EH (cell line): ENCODE measurements at regions not wholly inside any gene's neighbourhood (a gene's known extent, or its start where the extent isn't known, plus 50 kb on each side); places are given as distances from the start of the nearest gene placed in this dataset.
"Not testable (repeated sequence)": the region's sequence is repeated elsewhere in the genome, so short reads cannot be mapped to it uniquely, and the experiment has no call there.

ENCODE experiments used
- DNase-seq: peaks from one replicate; pipeline ENCODE4 v3.0.0-alpha.2; 2015; ENCODE audit warnings: low read depth

DNA sequence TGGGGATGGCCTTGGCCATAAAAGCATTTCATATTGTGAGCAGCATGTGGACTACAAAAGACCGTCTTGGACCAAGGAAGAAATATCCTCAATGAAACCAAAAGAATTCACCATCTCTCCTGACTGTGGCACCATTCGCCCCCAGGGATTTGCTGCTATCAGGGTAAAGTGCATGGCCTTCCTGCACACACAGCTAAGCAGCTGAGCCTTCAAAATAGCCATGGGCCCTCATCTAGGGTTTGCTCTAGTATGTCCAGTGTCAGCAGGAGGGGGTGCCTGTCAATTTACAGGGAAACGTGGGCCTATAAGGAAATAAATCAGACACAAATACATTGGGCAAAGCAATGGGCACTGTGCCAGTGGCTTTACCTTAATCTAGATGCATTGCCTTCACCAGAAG is 296.6 kb upstream of the NBPF12 start:
- not testable (repeated sequence) for DNase-seq

DNA sequence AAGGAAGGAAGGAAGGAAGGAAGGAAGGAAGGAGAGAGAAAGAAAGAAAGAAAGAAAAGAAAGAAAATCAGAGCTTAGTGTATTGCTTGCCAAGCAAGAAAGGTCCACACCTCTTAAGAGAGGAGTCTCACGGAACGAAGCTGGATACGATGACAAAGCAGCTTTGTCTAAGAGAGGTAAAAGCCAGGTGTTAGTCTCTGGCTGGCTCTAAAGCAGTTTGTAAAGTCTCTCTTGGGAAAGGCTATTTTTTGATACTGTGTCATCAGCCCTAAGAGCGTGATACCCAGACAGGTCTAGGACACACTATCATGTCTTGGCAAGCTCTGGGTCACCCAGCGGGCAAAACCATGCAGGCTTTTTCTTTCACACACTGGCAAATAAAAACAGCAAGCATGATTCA is 297.5 kb upstream of the NBPF12 start:
- not testable (repeated sequence) for DNase-seq

DNA sequence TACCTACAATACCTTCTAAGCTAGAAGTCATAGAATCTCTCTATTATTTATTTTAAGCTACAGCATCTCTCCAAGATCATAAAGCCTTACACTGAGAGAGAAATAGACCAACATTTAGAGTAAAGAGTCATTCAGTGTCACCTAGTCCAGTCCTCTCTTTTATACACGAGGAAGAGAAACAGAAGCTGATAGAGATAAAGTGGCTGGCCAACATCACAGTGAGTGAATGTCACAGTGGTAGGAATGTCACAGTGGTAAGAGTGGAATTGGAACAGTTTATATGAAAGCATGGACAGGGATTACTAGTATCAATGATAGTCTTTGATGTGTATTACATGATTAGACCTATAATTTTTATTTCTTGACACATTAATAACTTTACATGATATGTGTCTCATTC is 307.8 kb upstream of the NBPF12 start:
- DNase-seq = not testable (repeated sequence)

DNA sequence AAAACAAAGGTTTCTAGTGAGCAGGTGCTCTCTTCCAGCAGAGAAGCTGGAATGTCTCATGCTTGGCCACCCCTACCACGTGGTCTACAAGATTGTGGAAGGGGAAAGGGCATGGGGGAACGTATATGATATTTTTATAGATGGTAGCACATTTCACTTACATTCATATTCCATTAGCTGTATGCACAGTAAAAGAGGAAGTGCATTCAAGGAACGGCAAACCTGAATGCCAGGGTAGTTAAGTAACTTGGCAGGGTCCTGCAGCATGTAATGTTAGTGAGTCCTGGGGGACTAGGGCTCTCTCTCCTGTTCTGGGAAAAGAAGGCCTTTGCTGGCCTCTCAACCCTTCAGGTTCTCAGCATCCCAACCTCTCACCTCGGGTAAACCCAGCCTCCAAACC is 319.5 kb upstream of the NBPF12 start:
- not testable (repeated sequence) for DNase-seq

- DNase-seq = not testable (repeated sequence)
These were observed 333.4 kb upstream of the NBPF12 start for GRCh38 chr1:146604681-146605080.

- DNase-seq = not testable (repeated sequence)
These were observed 337.3 kb upstream of the NBPF12 start for GRCh38 chr1:146600720-146601307.

- DNase-seq = not testable (repeated sequence)
These were observed 338.2 kb upstream of the NBPF12 start for GRCh38 chr1:146599906-146600305.

GRCh38 chr1:146581229-146581628 is 352.4 kb upstream of the NOTCH2NLA start:
- DNase-seq = not testable (repeated sequence)

GRCh38 chr1:146567541-146567940 is 338.7 kb upstream of the NOTCH2NLA start:
- not testable (repeated sequence) for DNase-seq

GRCh38 chr1:146558032-146558431 is 329.2 kb upstream of the NOTCH2NLA start:
- DNase-seq = not testable (repeated sequence)

- DNase-seq = not testable (repeated sequence)
These were observed 327.6 kb upstream of the NOTCH2NLA start for GRCh38 chr1:146556405-146556804.

DNA sequence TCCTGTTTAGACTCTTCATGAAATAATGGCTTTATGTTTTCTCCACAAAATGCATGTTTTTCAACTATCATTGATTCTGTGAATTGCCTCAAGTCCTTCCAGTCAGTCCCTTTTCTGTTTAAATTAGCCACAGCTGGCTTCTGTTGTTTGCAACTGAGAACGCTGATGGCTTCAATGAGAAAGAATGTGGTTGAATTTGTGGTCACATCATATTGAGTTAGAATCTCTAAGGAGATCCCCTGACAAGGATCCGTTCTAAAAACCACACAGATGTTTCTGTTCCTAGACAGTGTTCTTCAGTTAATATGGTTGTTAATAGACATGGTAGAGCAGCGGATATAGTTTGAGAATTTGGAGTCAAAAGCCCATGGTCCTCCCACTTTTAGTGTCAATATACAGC is 323.6 kb upstream of the NOTCH2NLA start:
- not testable (repeated sequence) for DNase-seq

DNA sequence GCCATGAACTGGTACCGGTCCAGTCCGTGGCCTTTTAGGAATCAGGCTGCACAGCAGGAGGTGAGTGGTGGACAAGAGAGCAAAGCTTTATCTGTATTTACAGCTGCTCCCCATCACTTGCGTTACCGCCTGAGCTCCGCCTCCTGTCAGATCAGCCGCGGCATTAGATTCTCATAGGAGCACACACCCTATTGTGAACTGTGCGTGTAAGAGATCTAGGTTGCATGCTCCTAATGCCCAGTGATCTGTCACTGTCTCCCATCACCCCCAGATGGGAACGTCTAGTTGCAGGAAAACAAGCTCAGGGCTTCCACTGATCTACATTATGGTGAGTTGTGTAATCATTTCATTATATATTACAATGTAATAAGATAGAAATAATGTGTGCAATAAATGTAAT is 319.9 kb upstream of the NOTCH2NLA start:
- not testable (repeated sequence) for DNase-seq

DNA sequence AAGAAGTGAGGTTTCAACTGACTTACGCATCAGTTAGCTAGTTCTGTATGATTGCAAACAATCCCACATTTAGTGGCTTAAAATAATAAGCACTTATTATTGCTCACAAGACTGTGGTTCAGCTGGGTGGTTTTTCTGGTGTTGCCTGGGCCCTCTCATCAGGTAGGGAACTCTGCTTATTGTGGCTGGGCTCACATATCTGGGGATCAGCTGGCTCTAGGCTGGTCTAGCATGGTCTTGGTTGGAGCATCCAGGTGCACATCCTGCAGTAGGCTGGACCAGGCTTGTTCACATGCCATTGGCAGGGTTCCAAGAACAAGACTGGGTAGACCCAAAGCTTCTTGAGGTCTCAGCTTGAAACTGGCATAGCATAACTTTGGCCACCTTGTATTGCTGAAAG is 317.4 kb upstream of the NOTCH2NLA start:
- not testable (repeated sequence) for DNase-seq

DNA sequence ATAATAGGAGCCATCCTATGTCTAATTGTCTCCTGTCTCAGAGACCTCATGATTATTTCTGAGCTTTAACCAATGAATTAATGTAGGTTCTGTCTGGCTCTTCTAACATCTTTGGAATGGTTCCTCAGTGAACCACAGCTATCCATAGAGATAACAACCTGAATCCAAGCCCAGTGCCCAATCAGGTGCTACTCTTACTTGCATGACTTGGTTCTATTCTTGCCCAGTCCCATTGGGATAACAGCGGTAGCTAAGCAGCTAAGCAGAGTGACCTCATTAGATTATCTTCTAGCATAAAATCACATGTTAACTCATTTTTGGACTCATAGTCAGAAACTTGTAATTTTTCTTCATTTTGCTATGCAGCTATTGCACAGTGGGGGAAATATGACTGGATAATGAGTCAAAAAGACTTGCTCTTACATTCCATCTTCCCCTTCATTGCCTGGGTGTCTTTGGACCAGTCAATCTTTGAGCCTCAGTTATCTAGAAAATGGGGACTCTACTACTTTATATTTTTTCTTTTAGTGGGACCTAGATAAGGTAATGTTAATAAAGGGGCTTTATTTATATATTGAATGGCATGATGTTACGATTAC is 309.1 kb upstream of the NOTCH2NLA start:
- DNase-seq = not testable (repeated sequence)

- DNase-seq = not testable (repeated sequence)
These were observed 307.2 kb upstream of the NOTCH2NLA start for GRCh38 chr1:146536028-146536427.

DNA sequence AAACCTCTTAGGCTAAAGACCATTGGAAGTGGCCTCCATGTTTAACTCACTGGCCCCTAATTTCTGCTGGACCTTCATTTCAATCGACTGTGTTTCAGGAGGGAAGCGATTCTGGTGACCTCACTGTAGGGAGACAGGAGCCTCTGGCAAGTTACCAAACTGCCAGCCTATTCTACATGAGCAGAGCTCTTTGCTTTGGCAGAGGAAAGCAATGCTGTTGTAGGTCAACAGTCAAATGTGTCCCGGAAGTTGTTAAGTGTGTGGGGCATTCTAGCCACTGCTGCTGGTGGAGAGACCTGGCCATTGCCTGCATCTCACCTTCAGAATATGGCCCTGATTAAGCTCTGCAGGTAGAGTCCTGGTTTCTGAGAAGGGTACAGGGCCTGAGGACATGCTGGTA is 306.8 kb upstream of the NOTCH2NLA start:
- DNase-seq = not testable (repeated sequence)

GRCh38 chr1:146530958-146531357 is 302.1 kb upstream of the NOTCH2NLA start:
- not testable (repeated sequence) for DNase-seq

GRCh38 chr1:146522812-146523211 is 294.0 kb upstream of the NOTCH2NLA start:
- not testable (repeated sequence) for DNase-seq

DNA sequence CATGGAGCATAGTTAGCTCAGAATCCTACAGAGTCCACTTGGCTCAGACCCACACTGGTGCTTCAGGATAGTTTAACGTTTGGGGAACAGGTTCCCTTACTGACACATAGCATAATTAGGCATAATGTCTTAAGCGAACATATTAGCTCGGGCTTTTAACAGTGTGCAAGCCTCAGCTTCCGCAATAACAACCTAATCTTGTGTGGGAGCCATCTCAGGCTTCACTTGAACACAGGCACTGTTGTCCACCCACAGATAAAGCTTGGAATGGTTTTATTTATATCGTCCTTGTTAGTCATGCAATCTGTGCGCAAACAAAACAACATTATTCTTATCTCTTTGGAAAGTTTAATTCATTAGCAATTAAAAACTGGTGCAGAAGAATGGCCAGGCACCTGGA is 293.5 kb upstream of the NOTCH2NLA start:
- not testable (repeated sequence) for DNase-seq

GRCh38 chr1:146521804-146522203 is 293.0 kb upstream of the NOTCH2NLA start:
- not testable (repeated sequence) for DNase-seq

DNA sequence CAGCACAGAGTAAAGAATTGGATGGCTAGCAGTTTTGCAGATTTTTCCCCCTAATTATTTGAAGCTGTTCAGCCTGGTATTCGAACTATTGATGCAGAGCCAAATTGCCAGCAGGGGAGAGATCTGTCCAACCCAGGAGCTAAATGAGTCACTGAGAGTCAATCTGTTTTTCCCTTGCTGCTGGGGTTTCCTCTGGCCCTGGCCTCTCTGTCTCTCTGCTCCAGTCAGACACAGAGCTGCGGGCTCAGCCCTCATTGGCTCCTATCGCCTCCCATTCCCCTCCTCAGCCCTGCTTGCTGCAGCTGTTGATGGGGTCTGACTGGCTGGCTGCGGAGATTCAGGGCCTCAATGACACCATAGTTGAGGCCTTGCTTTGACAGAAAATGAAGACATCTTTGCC is 284.9 kb upstream of the NOTCH2NLA start:
- DNase-seq = not testable (repeated sequence)

DNA sequence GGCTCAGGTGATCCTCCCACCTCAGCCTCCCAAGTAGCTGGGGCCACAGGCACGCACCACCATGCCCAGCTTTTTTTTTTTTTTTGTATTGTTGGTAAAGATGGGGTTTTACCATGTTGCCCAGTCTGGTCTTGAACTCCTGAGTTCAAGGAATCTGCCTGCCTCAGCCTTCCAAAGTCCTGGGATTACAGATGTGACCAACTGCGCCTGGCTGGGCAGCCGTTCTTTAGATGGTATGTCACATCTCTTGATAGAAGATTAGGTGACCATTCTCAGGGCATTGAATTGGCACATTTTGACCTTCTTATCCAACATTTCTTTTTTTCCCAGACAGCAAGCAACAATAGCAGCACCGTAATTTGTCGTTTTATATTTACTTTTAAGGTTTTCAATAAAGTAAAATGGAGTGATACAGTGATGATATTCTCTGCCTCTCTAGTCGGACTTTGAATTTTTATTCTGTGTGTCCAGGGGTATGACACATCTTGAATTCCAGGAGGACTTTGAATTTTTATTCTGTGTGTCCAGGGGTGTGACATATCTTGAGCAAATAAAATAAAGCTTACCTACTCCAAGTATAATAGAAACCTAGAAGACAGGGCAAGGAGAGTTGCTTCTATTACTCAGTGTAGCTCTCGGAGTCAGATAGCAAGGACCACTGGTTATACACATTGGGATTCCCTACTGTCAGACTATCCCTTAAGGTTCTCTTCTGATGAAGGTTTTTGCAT is 282.4 kb upstream of the NOTCH2NLA start:
- not testable (repeated sequence) for DNase-seq
